Uterus (tissue), 3 donors: ENCODE measurements at regions not wholly inside any gene's neighbourhood (a gene's known extent, or its start where the extent isn't known, plus 50 kb on each side); places are given as distances from the start of the nearest gene placed in this dataset.

Source experiments
- DNase-seq, 2 donors: peaks; one replicate each; pipeline ENCODE4 v3.0.0-alpha.2; 2019 to 2020
- H3K27ac ChIP-seq, 2 donors: fragments of 200-600 bp; sonication (generic); 1 replicate in 1 of 2; 2 replicates in 1 of 2; pipeline ENCODE4 v1.5.1; 2016 to 2018
- H3K27me3 ChIP-seq, 2 donors: fragments of 200-600 bp; sonication (generic); one replicate each; pipeline ENCODE4 v1.5.1; 2018 to 2019; ENCODE audit warnings: control low read depth in 1 of 2
- H3K36me3 ChIP-seq, 2 donors: fragments of 200-600 bp; sonication (generic); one replicate each; pipeline ENCODE4 v1.5.1; 2019; ENCODE audit warnings: control low read depth in 1 of 2
- H3K4me1 ChIP-seq, 2 donors: fragments of 200-600 bp; sonication (generic); one replicate each; pipeline ENCODE4 v1.5.1; 2018 to 2019; ENCODE audit warnings: control low read depth in 1 of 2
- H3K4me3 ChIP-seq, 2 donors: fragments of 200-600 bp; sonication (generic); 1 replicate in 1 of 2; 2 replicates in 1 of 2; pipeline ENCODE4 v1.5.1; 2018 to 2019; ENCODE audit warnings: mild to moderate bottlenecking in 1 of 2
- H3K9me3 ChIP-seq, 2 donors: fragments of 200-600 bp; sonication (generic); one replicate each; pipeline ENCODE4 v1.5.1; 2019; ENCODE audit warnings: control low read depth in 1 of 2
- CTCF ChIP-seq, 4 experiments: fragments of 200-600 bp in 2 of 4; fragments of 450-650 bp in 2 of 4; sonication (generic) in 2 of 4; IDR thresholded peaks; one replicate each; pipeline ENCODE4 v1.5.1; 2016 to 2019; ENCODE audit warnings: antibody characterized with exemption in 4 of 4, mild to moderate bottlenecking in 2 of 4, moderate library complexity in 1 of 4
- POLR2A ChIP-seq, 2 donors: fragments of 450-650 bp; IDR thresholded peaks; one replicate each; pipeline ENCODE4 v1.6.1; 2016; ENCODE audit warnings: antibody characterized with exemption in 2 of 2, mild to moderate bottlenecking in 1 of 2, moderate library complexity in 1 of 2
- intact Hi-C: fragments of 100-400 bp; cut with DNase I; formaldehyde crosslinking; loops from one replicate; pipeline ENCODE4 v1.15.1; 2023; ENCODE audit warnings: low total_unique reads
- donor health status: DM: yes; HTN: yes; CAD: no.

- intact Hi-C loops, result no loop called here
- Histone ChIP-seq H3K9me3 (no peaks in the 10 kb centered on the region), H3K27me3 (no peaks in the 10 kb centered on the region), H3K27ac (no peak overlapping the region), H3K4me3 (no peak overlapping the region), H3K4me1 (no peaks in the 10 kb centered on the region), H3K36me3 (no peaks in the 10 kb centered on the region)
- TF ChIP-seq POLR2A (IDR thresholded peaks at IDR 0.05), result no peak
- no peak for DNase-seq
These were observed 84.9 kb downstream of the SPCS3 start for GRCh38 chr4:176404621-176405020.

GRCh38 chr4:176406297-176406696 lies 86.5 kb downstream of the SPCS3 start:
- no peaks in the 10 kb centered on the region for H3K9me3 ChIP-seq
- TF ChIP-seq POLR2A (IDR thresholded peaks at IDR 0.05) (no peak), CTCF (IDR thresholded peaks at IDR 0.05) (no peak)

GRCh38 chr4:176406736-176407135 lies 87.0 kb downstream of the SPCS3 start:
- Histone ChIP-seq H3K27me3 (no peaks in the 10 kb centered on the region), H3K4me3 (no peak overlapping the region), H3K9me3 (no peaks in the 10 kb centered on the region), H3K27ac (no peak overlapping the region), H3K4me1 (no peaks in the 10 kb centered on the region), H3K36me3 (no peaks in the 10 kb centered on the region)
- no peak for TF ChIP-seq CTCF (IDR thresholded peaks at IDR 0.05)
- TF ChIP-seq POLR2A (IDR thresholded peaks at IDR 0.05), result no peak
- intact Hi-C loops, result no loop called here
- DNase-seq, result no peak

More at GRCh38 chr4:176406297-176406696, 86.5 kb downstream of the SPCS3 start:
- H3K36me3 ChIP-seq, result no peaks in the 10 kb centered on the region
- H3K4me1 ChIP-seq, result no peaks in the 10 kb centered on the region
- H3K27ac ChIP-seq, result no peak overlapping the region
- intact Hi-C loops, result no loop called here
- DNase-seq, result no peak
- no peaks in the 10 kb centered on the region for H3K27me3 ChIP-seq
- H3K4me3 ChIP-seq, result no peak overlapping the region

GRCh38 chr4:176409627-176410026 lies 89.9 kb downstream of the SPCS3 start:
- Histone ChIP-seq H3K36me3 (no peaks in the 10 kb centered on the region), H3K9me3 (no peaks in the 10 kb centered on the region), H3K27ac (no peak overlapping the region), H3K4me3 (no peak overlapping the region), H3K27me3 (no peaks in the 10 kb centered on the region), H3K4me1 (no peaks in the 10 kb centered on the region)
- no peak for TF ChIP-seq POLR2A (IDR thresholded peaks at IDR 0.05)
- TF ChIP-seq CTCF (IDR thresholded peaks at IDR 0.05), result no peak
- intact Hi-C loops, result no loop called here
- no peak for DNase-seq

GRCh38 chr4:176413171-176413570 lies 93.4 kb downstream of the SPCS3 start:
- H3K4me3 ChIP-seq, result no peak overlapping the region
- DNase-seq, result no peak
- TF ChIP-seq CTCF (IDR thresholded peaks at IDR 0.05) (no peak), POLR2A (IDR thresholded peaks at IDR 0.05) (no peak)
- H3K9me3 ChIP-seq, result no peaks in the 10 kb centered on the region
- intact Hi-C loops, result no loop called here
- no peak overlapping the region for H3K27ac ChIP-seq
- H3K4me1 ChIP-seq, result no peaks in the 10 kb centered on the region
- no peaks in the 10 kb centered on the region for H3K27me3 ChIP-seq
- no peaks in the 10 kb centered on the region for H3K36me3 ChIP-seq

GRCh38 chr4:176422001-176422400 lies 102.2 kb downstream of the SPCS3 start:
- no peaks in the 10 kb centered on the region for H3K9me3 ChIP-seq
- H3K36me3 ChIP-seq, result no peaks in the 10 kb centered on the region
- TF ChIP-seq POLR2A (IDR thresholded peaks at IDR 0.05), result no peak
- TF ChIP-seq CTCF (IDR thresholded peaks at IDR 0.05), result no peak
- no peak overlapping the region for H3K27ac ChIP-seq
- intact Hi-C loops, result no loop called here
- H3K4me3 ChIP-seq, result no peak overlapping the region
- no peaks in the 10 kb centered on the region for H3K27me3 ChIP-seq
- H3K4me1 ChIP-seq, result no peaks in the 10 kb centered on the region
- DNase-seq, result no peak
